Activated naive CD4-positive, alpha-beta T cell treated with anti-CD3 and anti-CD28 coated beads for 36 hours (primary cell): ENCODE measurements at regions not wholly inside any gene's neighbourhood (a gene's known extent, or its start where the extent isn't known, plus 50 kb on each side); places are given as distances from the start of the nearest gene placed in this dataset.

Experiments used
- CTCF ChIA-PET: fragments of 350-600 bp; sonication (Branson Sonifier 250); formaldehyde crosslinking; loops from one replicate; lab custom pipeline; 2021; ENCODE audit warnings: antibody characterized with exemption; lab: Charles Lee
- DNase-seq: peaks from one replicate; pipeline ENCODE4 v3.0.0-alpha.2; 2020
- H3K27ac Mint-ChIP-seq: one replicate; pipeline ENCODE4 v1.8.0; 2021; ENCODE audit warnings: mild to moderate bottlenecking, mixed read lengths
- H3K27me3 Mint-ChIP-seq: one replicate; pipeline ENCODE4 v1.8.0; 2021; ENCODE audit warnings: low read depth, mixed read lengths
- H3K36me3 Mint-ChIP-seq: one replicate; pipeline ENCODE4 v1.8.0; 2021; ENCODE audit warnings: low read depth, mixed read lengths
- H3K4me1 Mint-ChIP-seq: one replicate; pipeline ENCODE4 v1.8.0; 2021; ENCODE audit warnings: low read depth, mixed read lengths
- H3K4me3 Mint-ChIP-seq: one replicate; pipeline ENCODE4 v1.8.0; 2021; ENCODE audit warnings: mild to moderate bottlenecking, moderate library complexity, mixed read lengths
- H3K9me3 Mint-ChIP-seq: one replicate; pipeline ENCODE4 v1.8.0; 2021; ENCODE audit warnings: mixed read lengths
- intact Hi-C: fragments of 100-400 bp; cut with micrococcal nuclease; formaldehyde crosslinking; loops from one replicate; pipeline ENCODE4 v1.15.1; 2023

GRCh38 chr18:10290638-10291235 is 163.7 kb upstream of the APCDD1 start:
- H3K9me3 Mint-ChIP-seq = no peaks in the 10 kb centered on the region
- no peaks in the 10 kb centered on the region for H3K4me1 Mint-ChIP-seq
- CTCF ChIA-PET = no interaction called here
- peaks cover 4% of the 10 kb centered on the region for H3K27me3 Mint-ChIP-seq
- intact Hi-C loops = no loop called here
- no peak overlapping the region for H3K27ac Mint-ChIP-seq
- DNase-seq = no peak
- no peak overlapping the region for H3K4me3 Mint-ChIP-seq
- H3K36me3 Mint-ChIP-seq = no peaks in the 10 kb centered on the region

DNA sequence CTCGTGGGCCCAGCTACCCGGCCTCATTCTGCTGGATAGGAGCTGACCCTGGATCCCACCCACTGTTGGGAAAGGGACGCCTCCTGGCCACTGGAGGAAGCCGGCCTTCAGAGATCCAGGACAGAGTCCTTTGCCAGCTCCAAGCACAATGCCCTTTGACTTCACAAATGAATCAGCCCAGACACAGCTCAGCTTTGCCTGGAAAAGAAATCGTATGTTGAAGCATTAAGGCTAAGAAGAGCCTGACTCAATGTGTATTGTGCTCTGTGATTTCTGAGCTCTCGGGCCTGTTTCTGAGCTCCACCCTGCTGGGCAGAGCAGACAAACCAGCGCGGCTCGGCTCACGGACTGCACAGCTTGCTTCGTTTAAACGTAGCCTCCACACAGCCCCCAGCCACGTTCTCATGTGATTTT is 162.9 kb upstream of the APCDD1 start:
- Mint-ChIP-seq H3K9me3 (no peaks in the 10 kb centered on the region), H3K27me3 (peaks cover 4% of the 10 kb centered on the region), H3K27ac (no peak overlapping the region), H3K4me1 (no peaks in the 10 kb centered on the region), H3K4me3 (no peak overlapping the region), H3K36me3 (no peaks in the 10 kb centered on the region)
- intact Hi-C loops = no loop called here
- CTCF ChIA-PET = no interaction called here
- no peak for DNase-seq

DNA sequence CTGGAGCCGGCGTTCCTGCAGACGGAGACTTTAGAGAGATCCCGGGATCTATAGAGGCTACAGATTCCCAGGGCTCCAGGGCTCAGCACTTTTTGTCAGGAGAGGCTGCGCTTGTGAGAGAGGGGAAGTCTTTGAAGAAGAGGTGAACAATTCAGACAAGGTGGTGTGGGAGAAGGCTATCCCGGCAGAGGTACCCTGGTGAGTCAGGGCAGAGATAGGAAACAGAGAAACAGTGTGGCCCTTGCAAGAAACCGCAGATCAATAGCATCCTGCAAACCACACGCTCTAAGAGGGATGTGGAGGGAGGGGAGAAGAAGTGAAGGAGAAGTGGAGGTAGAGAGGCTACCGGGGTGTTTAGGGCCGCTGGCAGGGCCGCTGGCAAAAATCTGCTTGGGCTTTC is 160.5 kb upstream of the APCDD1 start:
- no peak overlapping the region for H3K27ac Mint-ChIP-seq
- no peaks in the 10 kb centered on the region for H3K36me3 Mint-ChIP-seq
- no peaks in the 10 kb centered on the region for H3K4me1 Mint-ChIP-seq

DNA sequence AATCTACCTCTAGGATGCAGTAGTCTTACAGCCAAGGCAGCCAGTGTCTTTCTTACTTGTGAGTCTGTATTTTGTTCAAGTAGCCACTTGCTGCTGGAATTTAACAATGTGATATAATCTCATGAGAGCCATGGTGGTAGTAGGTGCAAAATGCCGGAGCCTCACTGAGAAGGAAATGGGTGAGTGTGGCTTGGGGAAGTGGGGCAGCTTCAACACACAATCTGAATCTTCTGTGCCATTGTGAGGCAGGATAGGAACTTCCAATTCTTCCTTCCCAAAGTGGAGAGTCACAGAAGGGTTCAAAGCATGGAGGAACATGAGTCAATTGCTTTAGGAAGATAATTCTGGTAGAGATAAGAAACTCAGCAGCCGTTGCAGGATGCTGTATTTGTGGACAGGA is 158.7 kb upstream of the APCDD1 start:
- H3K27me3 Mint-ChIP-seq = peaks cover 7% of the 10 kb centered on the region
- H3K4me3 Mint-ChIP-seq = no peak overlapping the region
- intact Hi-C loops = no loop called here
- H3K4me1 Mint-ChIP-seq = no peaks in the 10 kb centered on the region
- DNase-seq = no peak
- CTCF ChIA-PET = no interaction called here
- H3K36me3 Mint-ChIP-seq = no peaks in the 10 kb centered on the region
- H3K9me3 Mint-ChIP-seq = no peaks in the 10 kb centered on the region
- H3K27ac Mint-ChIP-seq = no peak overlapping the region

More for the DNA sequence above, 160.5 kb upstream of the APCDD1 start:
- Mint-ChIP-seq H3K4me3 (no peak overlapping the region), H3K9me3 (no peaks in the 10 kb centered on the region), H3K27me3 (peaks cover 6% of the 10 kb centered on the region)
- intact Hi-C loops = no loop called here
- CTCF ChIA-PET = no interaction called here
- DNase-seq = no peak

DNA sequence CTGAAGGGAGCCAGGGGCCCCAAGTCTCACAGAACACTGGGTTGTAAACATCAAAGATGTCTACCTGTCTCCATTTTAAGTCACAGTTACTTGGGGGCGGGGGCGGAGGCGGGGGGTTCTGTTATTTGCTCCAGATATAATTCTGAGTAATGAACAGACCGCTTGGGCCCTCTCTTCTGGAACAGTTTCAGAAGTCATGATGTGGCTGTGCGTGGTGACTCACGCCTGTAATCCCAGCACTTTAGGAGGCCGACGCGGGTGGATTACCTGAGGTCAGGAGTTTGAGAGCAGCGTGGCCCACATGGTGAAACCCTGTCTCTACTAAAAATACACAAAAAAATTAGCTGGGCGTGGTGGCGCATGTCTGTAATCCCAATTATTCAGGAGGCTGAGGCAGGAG is 157.9 kb upstream of the APCDD1 start:
- Mint-ChIP-seq H3K27me3 (peaks cover 7% of the 10 kb centered on the region), H3K36me3 (no peaks in the 10 kb centered on the region), H3K27ac (no peak overlapping the region), H3K4me3 (no peak overlapping the region), H3K4me1 (no peaks in the 10 kb centered on the region), H3K9me3 (no peaks in the 10 kb centered on the region)
- DNase-seq = no peak
- CTCF ChIA-PET = no interaction called here
- intact Hi-C loops = no loop called here

DNA sequence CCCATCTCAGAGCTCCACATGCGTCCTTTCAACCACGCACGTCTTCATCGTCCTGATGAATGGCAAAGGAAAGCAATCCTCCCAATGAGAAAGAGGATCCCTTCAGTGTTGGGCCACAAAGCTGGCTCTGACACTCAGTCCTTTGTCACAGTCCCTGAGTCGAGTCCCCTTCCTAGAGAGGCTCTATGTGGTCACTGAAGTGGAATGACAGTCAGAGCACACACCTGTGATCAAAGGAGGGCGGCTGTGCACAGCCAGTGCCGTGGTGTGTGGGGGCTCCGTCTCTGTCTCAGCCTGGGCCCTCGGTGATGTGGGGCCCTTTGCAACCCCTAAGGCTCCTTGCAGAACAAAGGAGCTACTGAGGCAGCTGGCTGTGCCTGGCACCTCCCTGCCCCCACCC is 157.3 kb upstream of the APCDD1 start:
- intact Hi-C loops = no loop called here
- CTCF ChIA-PET = no interaction called here
- no peak overlapping the region for H3K27ac Mint-ChIP-seq
- no peak for DNase-seq
- H3K9me3 Mint-ChIP-seq = no peaks in the 10 kb centered on the region
- H3K4me1 Mint-ChIP-seq = no peaks in the 10 kb centered on the region
- no peaks in the 10 kb centered on the region for H3K36me3 Mint-ChIP-seq
- peaks cover 7% of the 10 kb centered on the region for H3K27me3 Mint-ChIP-seq
- no peak overlapping the region for H3K4me3 Mint-ChIP-seq

DNA sequence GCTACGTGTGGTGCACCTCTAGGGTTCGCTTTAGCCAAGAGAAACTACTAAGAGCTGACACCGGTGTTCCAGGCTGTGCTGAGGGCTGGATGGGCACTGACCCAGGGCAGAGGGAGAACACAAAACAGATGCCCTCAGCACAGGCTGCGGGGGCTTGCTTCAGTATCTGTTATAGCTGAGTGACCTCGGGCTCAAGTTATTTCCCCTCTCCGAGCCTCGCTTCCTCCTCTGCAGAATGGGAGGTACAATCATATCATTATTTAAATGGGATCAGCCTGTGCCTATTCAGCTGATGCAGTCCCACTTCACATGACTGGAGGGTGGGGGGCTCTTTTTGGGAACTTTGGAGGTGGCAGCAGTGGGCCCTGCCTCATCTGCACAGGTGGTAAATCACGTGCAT is 156.1 kb upstream of the APCDD1 start:
- peaks cover 6% of the 10 kb centered on the region for H3K27me3 Mint-ChIP-seq
- no peak overlapping the region for H3K4me3 Mint-ChIP-seq
- no peak for DNase-seq
- intact Hi-C loops = no loop called here
- H3K36me3 Mint-ChIP-seq = no peaks in the 10 kb centered on the region
- no peaks in the 10 kb centered on the region for H3K4me1 Mint-ChIP-seq
- H3K27ac Mint-ChIP-seq = no peak overlapping the region
- CTCF ChIA-PET = no interaction called here
- no peaks in the 10 kb centered on the region for H3K9me3 Mint-ChIP-seq

DNA sequence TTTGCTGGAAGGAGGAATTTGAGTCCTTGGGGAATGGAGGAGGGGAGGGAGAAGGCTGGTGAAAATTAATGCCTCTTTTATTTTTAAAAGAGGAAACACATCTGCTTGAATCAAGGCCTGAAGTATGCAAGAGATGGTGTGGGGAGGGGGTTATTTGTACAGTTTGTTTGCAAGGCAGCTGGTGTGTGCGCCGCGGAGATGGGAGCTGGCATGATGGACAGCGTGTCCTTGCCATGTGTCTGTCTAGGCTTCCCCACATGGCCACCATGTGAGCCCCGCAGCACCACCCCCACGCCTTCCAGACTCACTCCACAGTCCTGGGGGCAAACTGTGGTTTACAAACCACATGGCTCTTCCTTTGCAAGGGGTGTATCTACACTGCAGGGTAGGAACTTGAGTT is 154.8 kb upstream of the APCDD1 start:
- Mint-ChIP-seq H3K4me1 (no peaks in the 10 kb centered on the region), H3K36me3 (no peaks in the 10 kb centered on the region), H3K27ac (no peak overlapping the region), H3K4me3 (no peak overlapping the region), H3K27me3 (peaks cover 2% of the 10 kb centered on the region), H3K9me3 (no peaks in the 10 kb centered on the region)
- intact Hi-C loops = no loop called here
- DNase-seq = no peak
- CTCF ChIA-PET = no interaction called here

GRCh38 chr18:10300739-10301138 is 153.7 kb upstream of the APCDD1 start:
- Mint-ChIP-seq H3K4me1 (no peaks in the 10 kb centered on the region), H3K27me3 (peaks cover 2% of the 10 kb centered on the region), H3K4me3 (no peak overlapping the region), H3K27ac (no peak overlapping the region), H3K9me3 (no peaks in the 10 kb centered on the region), H3K36me3 (no peaks in the 10 kb centered on the region)
- DNase-seq = no peak
- intact Hi-C loops = no loop called here
- CTCF ChIA-PET = no interaction called here

DNA sequence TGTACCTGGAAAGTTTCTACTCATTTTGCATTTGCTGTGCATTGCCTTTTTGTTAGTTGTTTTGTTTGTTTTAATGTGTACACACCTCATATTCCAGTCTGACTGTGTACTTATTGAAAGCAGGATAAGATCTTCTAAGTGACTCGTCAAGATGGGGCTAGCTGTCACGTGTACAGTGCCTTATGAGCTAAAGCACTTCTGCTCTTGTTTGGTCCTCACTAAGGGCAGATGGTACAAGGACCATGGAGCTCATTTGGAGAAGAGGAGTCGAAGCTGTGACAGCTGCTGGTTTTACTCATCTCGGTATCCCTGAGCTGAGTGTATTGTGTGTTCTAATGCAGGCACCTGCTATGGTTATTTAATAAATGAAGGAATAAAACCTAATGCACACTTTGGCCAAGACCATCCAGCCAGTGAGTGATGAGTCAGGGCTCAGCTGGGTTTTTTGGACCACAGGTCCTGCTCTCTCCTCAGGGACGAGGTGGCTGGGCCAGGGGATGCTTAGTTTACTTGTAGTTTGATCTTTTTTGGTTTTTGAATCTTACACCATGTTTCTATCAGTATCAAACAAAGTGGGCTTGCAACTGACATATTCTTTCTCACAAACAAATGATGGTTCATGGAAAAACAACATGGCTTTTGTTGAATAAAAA is 152.5 kb upstream of the APCDD1 start:
- Mint-ChIP-seq H3K27ac (no peak overlapping the region), H3K27me3 (peaks cover 2% of the 10 kb centered on the region), H3K4me3 (no peak overlapping the region), H3K36me3 (no peaks in the 10 kb centered on the region), H3K9me3 (no peaks in the 10 kb centered on the region), H3K4me1 (no peaks in the 10 kb centered on the region)
- intact Hi-C loops = no loop called here
- CTCF ChIA-PET = interaction anchor here (0.6 kb wide), 1 partner anchor 312 kb away, joined by 3 read pairs; no protein-coding TSS in a partner anchor
- no peak for DNase-seq

DNA sequence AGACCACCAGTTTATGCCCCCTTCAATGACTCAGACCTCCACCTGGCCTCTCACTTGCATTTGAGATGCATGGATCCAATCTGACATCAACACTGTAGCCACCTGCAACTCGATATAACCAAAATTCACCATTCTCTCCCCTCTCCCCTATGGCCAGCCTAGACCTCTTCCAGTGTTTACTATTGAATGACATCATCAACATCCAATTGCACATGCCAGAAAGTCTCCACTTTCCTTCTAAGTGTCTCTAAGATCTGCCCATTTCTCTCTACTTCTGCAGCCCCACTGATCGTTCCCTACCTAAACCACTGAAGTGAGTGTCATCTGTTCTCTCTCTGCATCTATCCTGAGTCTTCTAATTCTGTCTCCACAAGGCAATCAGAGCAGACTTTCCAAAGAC is 151.3 kb upstream of the APCDD1 start:
- intact Hi-C loops = no loop called here
- no peak overlapping the region for H3K27ac Mint-ChIP-seq
- no peaks in the 10 kb centered on the region for H3K36me3 Mint-ChIP-seq
- H3K4me1 Mint-ChIP-seq = no peaks in the 10 kb centered on the region
- no peak for DNase-seq
- H3K27me3 Mint-ChIP-seq = peaks cover 2% of the 10 kb centered on the region
- no peak overlapping the region for H3K4me3 Mint-ChIP-seq
- no peaks in the 10 kb centered on the region for H3K9me3 Mint-ChIP-seq
- CTCF ChIA-PET = no interaction called here

DNA sequence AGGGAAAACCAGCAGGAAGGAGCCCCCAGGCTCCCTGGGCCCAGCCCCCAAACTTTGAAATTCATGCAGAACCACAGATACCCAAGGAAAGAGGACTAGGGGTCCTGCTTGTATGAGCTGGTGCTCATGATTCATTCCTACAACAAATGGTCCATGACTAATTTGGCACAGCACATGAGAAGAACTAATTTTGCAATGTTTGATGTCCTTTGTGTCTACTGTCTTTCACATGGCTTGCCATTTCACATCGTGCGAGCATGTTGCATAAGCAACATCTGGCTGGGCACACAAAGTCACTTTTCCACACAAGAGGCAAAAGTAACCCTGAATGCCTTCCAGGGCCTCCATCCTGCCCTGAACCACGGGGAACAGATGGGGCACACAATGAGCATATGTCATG is 149.6 kb upstream of the APCDD1 start:
- CTCF ChIA-PET = no interaction called here
- no peaks in the 10 kb centered on the region for H3K36me3 Mint-ChIP-seq
- no peak for DNase-seq

GRCh38 chr18:10306779-10307178 is 147.7 kb upstream of the APCDD1 start:
- Mint-ChIP-seq H3K9me3 (no peaks in the 10 kb centered on the region), H3K4me3 (no peak overlapping the region), H3K27ac (no peak overlapping the region), H3K36me3 (no peaks in the 10 kb centered on the region), H3K27me3 (no peaks in the 10 kb centered on the region), H3K4me1 (no peaks in the 10 kb centered on the region)
- intact Hi-C loops = no loop called here
- CTCF ChIA-PET = no interaction called here
- no peak for DNase-seq

More for the DNA sequence above, 149.6 kb upstream of the APCDD1 start:
- H3K4me1 Mint-ChIP-seq = no peaks in the 10 kb centered on the region
- intact Hi-C loops = no loop called here
- H3K27ac Mint-ChIP-seq = no peak overlapping the region
- no peaks in the 10 kb centered on the region for H3K27me3 Mint-ChIP-seq
- H3K4me3 Mint-ChIP-seq = no peak overlapping the region
- H3K9me3 Mint-ChIP-seq = no peaks in the 10 kb centered on the region
